ENCODE measurements at regions not wholly inside any gene's neighbourhood (a gene's known extent, or its start where the extent isn't known, plus 50 kb on each side); places are given as distances from the start of the nearest gene placed in this dataset.

- H3K36me3 Mint-ChIP-seq (ENCODE audit: low read depth): no peaks in the 10 kb centered on the region
- intact Hi-C loops (cut with micrococcal nuclease): no loop called here
- TF ChIP-seq CTCF (IDR thresholded peaks at IDR 0.05): no peak
- no peak for ATAC-seq
- peaks cover 1% of the 10 kb centered on the region for H3K9me3 Mint-ChIP-seq
- no peak for DNase-seq
- CTCF ChIA-PET: no interaction called here
- H3K27me3 Mint-ChIP-seq: peaks cover 2% of the 10 kb centered on the region
- POLR2A ChIA-PET: no interaction called here
- H3K27ac Mint-ChIP-seq: no peak overlapping the region
- H3K4me3 Mint-ChIP-seq: no peak overlapping the region
- H3K4me1 Mint-ChIP-seq (ENCODE audit: low read depth): peaks cover 5% of the 10 kb centered on the region
Measured at GRCh38 chr9:84592918-84593317, 76.6 kb upstream of the NTRK2 start.

GRCh38 chr9:84593352-84593751 lies 76.2 kb upstream of the NTRK2 start:
- no peak for TF ChIP-seq CTCF (IDR thresholded peaks at IDR 0.05)
- H3K4me3 Mint-ChIP-seq: no peak overlapping the region
- intact Hi-C loops (cut with micrococcal nuclease): no loop called here
- peaks cover 2% of the 10 kb centered on the region for H3K27me3 Mint-ChIP-seq
- H3K9me3 Mint-ChIP-seq: peaks cover 4% of the 10 kb centered on the region
- ATAC-seq: no peak
- POLR2A ChIA-PET: no interaction called here
- no peak for DNase-seq
- H3K36me3 Mint-ChIP-seq (ENCODE audit: low read depth): no peaks in the 10 kb centered on the region
- CTCF ChIA-PET: no interaction called here
- H3K4me1 Mint-ChIP-seq (ENCODE audit: low read depth): peaks cover 5% of the 10 kb centered on the region
- no peak overlapping the region for H3K27ac Mint-ChIP-seq

- ATAC-seq (no peak), DNase-seq (no peak)
- H3K36me3 Mint-ChIP-seq (ENCODE audit: low read depth): no peaks in the 10 kb centered on the region
- TF ChIP-seq CTCF (IDR thresholded peaks at IDR 0.05): no peak
- POLR2A ChIA-PET: no interaction called here
- peaks cover 4% of the 10 kb centered on the region for H3K9me3 Mint-ChIP-seq
- no peak overlapping the region for H3K4me3 Mint-ChIP-seq
- H3K27me3 Mint-ChIP-seq: no peaks in the 10 kb centered on the region
- H3K4me1 Mint-ChIP-seq (ENCODE audit: low read depth): peaks cover 5% of the 10 kb centered on the region
- H3K27ac Mint-ChIP-seq: no peak overlapping the region
- CTCF ChIA-PET: no interaction called here
- intact Hi-C loops (cut with micrococcal nuclease): no loop called here
Measured at GRCh38 chr9:84597131-84597530, 72.4 kb upstream of the NTRK2 start.

GRCh38 chr9:84598921-84599636 lies 70.5 kb upstream of the NTRK2 start:
- H3K27ac Mint-ChIP-seq: no peak overlapping the region
- no peak for ATAC-seq
- H3K9me3 Mint-ChIP-seq: peaks cover 4% of the 10 kb centered on the region
- peaks cover 5% of the 10 kb centered on the region for H3K4me1 Mint-ChIP-seq (ENCODE audit: low read depth)
- CTCF ChIA-PET: no interaction called here
- no peaks in the 10 kb centered on the region for H3K27me3 Mint-ChIP-seq
- H3K36me3 Mint-ChIP-seq (ENCODE audit: low read depth): no peaks in the 10 kb centered on the region
- no peak for TF ChIP-seq CTCF (IDR thresholded peaks at IDR 0.05)
- POLR2A ChIA-PET: no interaction called here
- intact Hi-C loops (cut with micrococcal nuclease): no loop called here
- H3K4me3 Mint-ChIP-seq: no peak overlapping the region
- no peak for DNase-seq

GRCh38 chr9:84600739-84601138 lies 68.8 kb upstream of the NTRK2 start:
- intact Hi-C loops (cut with micrococcal nuclease): no loop called here
- no peak for TF ChIP-seq CTCF (IDR thresholded peaks at IDR 0.05)
- Mint-ChIP-seq H3K27me3 (no peaks in the 10 kb centered on the region), H3K36me3 (ENCODE audit: low read depth) (no peaks in the 10 kb centered on the region), H3K27ac (no peak overlapping the region), H3K4me3 (no peak overlapping the region), H3K9me3 (peaks cover 4% of the 10 kb centered on the region), H3K4me1 (ENCODE audit: low read depth) (peaks cover 5% of the 10 kb centered on the region)
- POLR2A ChIA-PET: no interaction called here
- CTCF ChIA-PET: no interaction called here
- DNase-seq (no peak), ATAC-seq (no peak)

Measured in activated CD8-positive, alpha-beta T cell treated with anti-CD3 and anti-CD28 coated beads for 36 hours (primary cell).